Limb (tissue), 2 donors: ENCODE measurements at regions not wholly inside any gene's neighbourhood (a gene's known extent, or its start where the extent isn't known, plus 50 kb on each side); places are given as distances from the start of the nearest gene placed in this dataset.
"Not testable (repeated sequence)": the region's sequence is repeated elsewhere in the genome, so short reads cannot be mapped to it uniquely, and the experiment has no call there.

Experiments used
- DNase-seq, 2 donors: peaks; one replicate each; pipeline ENCODE4 v3.0.0-alpha.2; 2016; ENCODE audit errors: extremely low spot score in 2 of 2

GRCh38 chr11:100578831-100579311, 108.2 kb upstream of the ARHGAP42 start:
- no peak for DNase-seq

GRCh38 chr11:100581318-100581717, 105.8 kb upstream of the ARHGAP42 start:
- DNase-seq, result no peak

GRCh38 chr11:100584201-100584985, 102.7 kb upstream of the ARHGAP42 start:
- no peak for DNase-seq

- DNase-seq, result no peak
Observed at GRCh38 chr11:100585728-100586127, 101.4 kb upstream of the ARHGAP42 start.

GRCh38 chr11:100586361-100587101, 100.6 kb upstream of the ARHGAP42 start:
- DNase-seq, result no peak

- no peak for DNase-seq
Observed at GRCh38 chr11:100592619-100593260, 94.3 kb upstream of the ARHGAP42 start.

- no peak for DNase-seq
Observed at GRCh38 chr11:100593291-100593690, 93.8 kb upstream of the ARHGAP42 start.

- no peak for DNase-seq
Observed at GRCh38 chr11:100594320-100594719, 92.8 kb upstream of the ARHGAP42 start.

- DNase-seq, result no peak
Observed at GRCh38 chr11:100600941-100601340, 86.1 kb upstream of the ARHGAP42 start.

GRCh38 chr11:100602716-100603115, 84.4 kb upstream of the ARHGAP42 start:
- no peak for DNase-seq

GRCh38 chr11:100607761-100608160, 79.3 kb upstream of the ARHGAP42 start:
- not testable (repeated sequence) for DNase-seq

- DNase-seq, result no peak
Observed at GRCh38 chr11:100612766-100613165, 74.3 kb upstream of the ARHGAP42 start.

GRCh38 chr11:100618914-100619313, 68.2 kb upstream of the ARHGAP42 start:
- no peak for DNase-seq

- no peak for DNase-seq
Observed at GRCh38 chr11:100619484-100619883, 67.6 kb upstream of the ARHGAP42 start.

GRCh38 chr11:100622404-100622803, 64.7 kb upstream of the ARHGAP42 start:
- DNase-seq, result no peak

- DNase-seq, result no peak
Observed at GRCh38 chr11:100624346-100624745, 62.7 kb upstream of the ARHGAP42 start.

- no peak for DNase-seq
Observed at GRCh38 chr11:100625041-100625440, 62.0 kb upstream of the ARHGAP42 start.

- DNase-seq, result no peak
Observed at GRCh38 chr11:100629671-100630070, 57.4 kb upstream of the ARHGAP42 start.

- DNase-seq, result no peak
Observed at GRCh38 chr11:100630898-100631297, 56.2 kb upstream of the ARHGAP42 start.

GRCh38 chr11:100631316-100631715, 55.8 kb upstream of the ARHGAP42 start:
- DNase-seq, result no peak

GRCh38 chr11:100632941-100633452, 54.1 kb upstream of the ARHGAP42 start:
- peak; percentile 58 to 70 for DNase-seq

- no peak for DNase-seq
Observed at GRCh38 chr11:100635194-100635593, 51.9 kb upstream of the ARHGAP42 start.
